CD14-positive monocyte (primary cell): ENCODE measurements at regions not wholly inside any gene's neighbourhood (a gene's known extent, or its start where the extent isn't known, plus 50 kb on each side); places are given as distances from the start of the nearest gene placed in this dataset.

Experiments used
- DNase-seq, 3 donors: peaks; one replicate each; pipeline ENCODE4 v3.0.0-alpha.2; 2011 to 2022
- H2AFZ ChIP-seq: 2 replicates; pipeline ENCODE4 v1.6.0; 2012; ENCODE audit warnings: mild to moderate bottlenecking, low read depth, low read length, inconsistent platforms; ENCODE audit not compliant: insufficient read depth, poor library complexity, severe bottlenecking
- H3K27ac ChIP-seq, 2 donors: 1 replicate in 1 of 2; 2 replicates in 1 of 2; pipeline ENCODE4 v1.5.1; 2012 to 2013; ENCODE audit warnings: low read length in 2 of 2, control low read depth in 1 of 2, inconsistent platforms in 1 of 2, low read depth in 1 of 2, mild to moderate bottlenecking in 1 of 2
- H3K27me3 ChIP-seq, 2 donors: one replicate each; pipeline versions ENCODE4 v1.6.0 to v1.6.1; 2011 to 2013; ENCODE audit warnings: low read length in 2 of 2; ENCODE audit not compliant: control insufficient read depth in 2 of 2, insufficient read depth in 2 of 2
- H3K36me3 ChIP-seq, 2 donors: replicated peaks in 1 of 2; 1 replicate in 1 of 2; 2 replicates in 1 of 2; pipeline versions ENCODE4 v1.5.1 to v1.6.1; 2012 to 2013; ENCODE audit warnings: low read length in 2 of 2, control low read depth in 1 of 2, inconsistent platforms in 1 of 2, mild to moderate bottlenecking in 1 of 2; ENCODE audit not compliant: insufficient read depth in 2 of 2, control insufficient read depth in 1 of 2
- H3K4me1 ChIP-seq, 2 donors: 1 replicate in 1 of 2; 2 replicates in 1 of 2; pipeline versions ENCODE4 v1.5.1 to v1.6.1; 2012 to 2013; ENCODE audit warnings: low read length in 2 of 2, control low read depth in 1 of 2, inconsistent platforms in 1 of 2, mild to moderate bottlenecking in 1 of 2, moderate library complexity in 1 of 2; ENCODE audit not compliant: insufficient read depth in 2 of 2, control insufficient read depth in 1 of 2
- H3K4me2 ChIP-seq: replicated peaks from 2 replicates; pipeline ENCODE3; 2012; ENCODE audit warnings: low read length, moderate library complexity, mild to moderate bottlenecking; ENCODE audit not compliant: poor library complexity, severe bottlenecking; ENCODE audit errors: extremely low read depth
- H3K4me3 ChIP-seq, 3 experiments: fragments of 200-600 bp in 1 of 3; sonication (generic) in 1 of 3; replicated peaks in 1 of 3; 1 replicate in 2 of 3; 2 replicates in 1 of 3; pipeline ENCODE4 v1.5.1; 2011 to 2013; ENCODE audit warnings: low read length in 3 of 3, mild to moderate bottlenecking in 3 of 3, control low read depth in 2 of 3, low read depth in 2 of 3, inconsistent platforms in 1 of 3, moderate library complexity in 1 of 3
- H3K79me2 ChIP-seq: 2 replicates; pipeline ENCODE4 v1.6.0; 2012; ENCODE audit warnings: mild to moderate bottlenecking, control low read depth, inconsistent platforms, low read length, moderate library complexity; ENCODE audit not compliant: insufficient read depth
- H3K9ac ChIP-seq: 2 replicates; pipeline ENCODE4 v1.6.0; 2017; ENCODE audit warnings: low read length, mild to moderate bottlenecking; ENCODE audit not compliant: insufficient read depth, poor library complexity, severe bottlenecking
- H3K9me3 ChIP-seq, 2 donors: replicated peaks in 1 of 2; 1 replicate in 1 of 2; 2 replicates in 1 of 2; pipeline versions ENCODE4 v1.5.1 to v1.6.1; 2012 to 2013; ENCODE audit warnings: low read length in 2 of 2, control low read depth in 1 of 2; ENCODE audit not compliant: control insufficient read depth in 1 of 2, insufficient read depth in 1 of 2
- H4K20me1 ChIP-seq: 2 replicates; pipeline ENCODE4 v1.6.0; 2012; ENCODE audit warnings: mild to moderate bottlenecking, low read length, control low read depth, moderate library complexity; ENCODE audit not compliant: insufficient read depth
- H3K27ac Mint-ChIP-seq, 7 donors: one replicate each; pipeline ENCODE4 v1.8.0; 2020; ENCODE audit warnings: mild to moderate bottlenecking in 7 of 7, mixed read lengths in 7 of 7, moderate library complexity in 6 of 7, inconsistent platforms in 2 of 7
- H3K27me3 Mint-ChIP-seq, 3 donors: one replicate each; pipeline ENCODE4 v1.8.0; 2021 to 2022; ENCODE audit warnings: low read depth in 3 of 3, mild to moderate bottlenecking in 3 of 3, mixed read lengths in 3 of 3, moderate library complexity in 3 of 3, inconsistent platforms in 1 of 3
- H3K36me3 Mint-ChIP-seq, 2 donors: one replicate each; pipeline ENCODE4 v1.8.0; 2020; ENCODE audit warnings: mixed read lengths in 2 of 2, inconsistent platforms in 1 of 2, mild to moderate bottlenecking in 1 of 2
- H3K4me1 Mint-ChIP-seq: one replicate; pipeline ENCODE4 v1.8.0; 2020; ENCODE audit warnings: mild to moderate bottlenecking, mixed read lengths
- H3K4me3 Mint-ChIP-seq, 2 donors: one replicate each; pipeline ENCODE4 v1.8.0; 2020; ENCODE audit warnings: mild to moderate bottlenecking in 2 of 2, mixed read lengths in 2 of 2, moderate library complexity in 1 of 2
- H3K9me3 Mint-ChIP-seq, 7 donors: one replicate each; pipeline ENCODE4 v1.8.0; 2020 to 2022; ENCODE audit warnings: mixed read lengths in 7 of 7, mild to moderate bottlenecking in 6 of 7, moderate library complexity in 6 of 7, inconsistent platforms in 2 of 7
- WGBS: methylation state at CpG from one replicate; pipeline ENCODE4 v1.1.5; 2013; ENCODE audit warnings: missing lambda C conversion rate; ENCODE audit not compliant: insufficient coverage; 5-methylcytosine and 5-hydroxymethylcytosine counted together
- intact Hi-C, 2 donors: fragments of 100-400 bp; cut with micrococcal nuclease; formaldehyde crosslinking; loops; one replicate each; pipeline versions ENCODE4 v1.15.0 to v1.15.1; 2023
- TF ChIP-seq, protein P1 (sequence below): fragments of 200-600 bp; IDR thresholded peaks from one replicate; pipeline ENCODE4 v1.8.0; 2022; ENCODE audit warnings: antibody characterized with exemption, mild to moderate bottlenecking

DNA sequence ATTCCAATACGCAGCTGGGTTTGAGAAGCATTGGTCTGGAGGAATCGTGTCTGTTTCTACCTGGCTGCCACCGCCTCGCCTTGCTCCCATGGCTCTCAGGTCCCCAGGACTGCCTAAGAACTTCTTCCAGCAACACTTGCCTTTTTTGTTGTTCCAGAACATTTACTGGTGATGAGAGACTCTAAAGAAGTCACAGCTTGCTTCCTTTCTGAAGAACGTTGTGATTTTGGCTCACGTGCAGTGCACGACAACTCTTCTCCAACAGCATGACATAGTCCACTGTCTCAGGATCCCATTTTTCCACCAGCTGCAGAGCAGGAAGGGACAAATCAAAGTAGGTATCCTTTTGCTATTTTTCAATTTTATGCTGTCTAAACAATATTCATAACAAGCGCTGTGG, 940.9 kb downstream of the SLC4A3 start:
- no peaks in the 10 kb centered on the region for H3K4me1 Mint-ChIP-seq

DNA sequence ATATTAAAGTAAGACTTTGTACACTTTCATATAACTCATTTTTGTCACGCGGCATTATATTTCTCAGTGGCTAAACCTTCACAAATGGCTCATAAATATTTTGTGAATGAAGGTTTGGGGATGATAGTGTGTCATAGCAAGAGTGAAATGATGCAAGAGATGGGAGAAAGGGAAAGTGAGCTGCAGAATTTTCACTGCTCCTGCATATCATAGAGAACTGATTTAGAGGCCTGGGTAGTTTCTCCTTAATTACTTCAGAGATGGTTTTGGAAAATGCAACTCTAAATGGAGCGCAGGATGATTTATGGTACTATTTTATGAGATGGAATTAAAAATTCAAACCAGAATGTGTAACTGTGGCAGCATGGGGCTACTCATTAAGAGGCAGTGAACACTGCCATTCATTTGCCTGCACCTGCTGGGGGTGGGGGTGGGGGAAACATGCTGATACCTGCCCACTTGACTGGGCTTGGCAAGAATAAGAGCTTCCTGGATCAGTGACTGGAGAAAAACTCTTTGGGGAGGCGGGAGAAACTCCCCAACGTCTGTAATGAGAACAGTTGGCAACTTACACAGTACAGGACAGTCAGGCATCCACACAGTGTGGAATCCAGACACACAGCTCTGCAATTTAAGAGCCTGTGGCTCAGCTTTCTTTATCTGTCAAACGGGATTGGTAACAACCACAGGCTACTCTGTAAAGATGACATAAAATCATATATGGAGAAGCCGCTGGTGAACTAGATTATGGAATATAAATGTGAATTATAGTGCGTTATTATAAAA, 941.9 kb downstream of the SLC4A3 start:
- Histone ChIP-seq H4K20me1 (no peaks in the 10 kb centered on the region), H3K4me3 (no peak overlapping the region), H3K36me3 (no peaks in the 10 kb centered on the region), H3K79me2 (no peaks in the 10 kb centered on the region), H3K4me1 (no peaks in the 10 kb centered on the region), H3K27me3 (no peaks in the 10 kb centered on the region), H3K4me2 (no peak overlapping the region), H3K9ac (no peak overlapping the region), H3K9me3 (peaks cover 0 to 4% of the 10 kb centered on the region in 2 donors), H2AFZ (no peak overlapping the region), H3K27ac (no peak overlapping the region)
- Mint-ChIP-seq H3K9me3 (peaks cover 0 to 5% (median 3%) of the 10 kb centered on the region in 7 donors), H3K36me3 (no peaks in the 10 kb centered on the region), H3K4me1 (no peaks in the 10 kb centered on the region), H3K27me3 (no peaks in the 10 kb centered on the region), H3K4me3 (no peak overlapping the region), H3K27ac (peak overlapping the region in 1 of 7 donors; percentile 46)
- WGBS = 88% methylated on average over 2 of the region's 8 CpGs
- DNase-seq = no peak
- TF ChIP-seq, protein P1, sequence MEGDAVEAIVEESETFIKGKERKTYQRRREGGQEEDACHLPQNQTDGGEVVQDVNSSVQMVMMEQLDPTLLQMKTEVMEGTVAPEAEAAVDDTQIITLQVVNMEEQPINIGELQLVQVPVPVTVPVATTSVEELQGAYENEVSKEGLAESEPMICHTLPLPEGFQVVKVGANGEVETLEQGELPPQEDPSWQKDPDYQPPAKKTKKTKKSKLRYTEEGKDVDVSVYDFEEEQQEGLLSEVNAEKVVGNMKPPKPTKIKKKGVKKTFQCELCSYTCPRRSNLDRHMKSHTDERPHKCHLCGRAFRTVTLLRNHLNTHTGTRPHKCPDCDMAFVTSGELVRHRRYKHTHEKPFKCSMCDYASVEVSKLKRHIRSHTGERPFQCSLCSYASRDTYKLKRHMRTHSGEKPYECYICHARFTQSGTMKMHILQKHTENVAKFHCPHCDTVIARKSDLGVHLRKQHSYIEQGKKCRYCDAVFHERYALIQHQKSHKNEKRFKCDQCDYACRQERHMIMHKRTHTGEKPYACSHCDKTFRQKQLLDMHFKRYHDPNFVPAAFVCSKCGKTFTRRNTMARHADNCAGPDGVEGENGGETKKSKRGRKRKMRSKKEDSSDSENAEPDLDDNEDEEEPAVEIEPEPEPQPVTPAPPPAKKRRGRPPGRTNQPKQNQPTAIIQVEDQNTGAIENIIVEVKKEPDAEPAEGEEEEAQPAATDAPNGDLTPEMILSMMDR = no peak
- intact Hi-C loops = no loop called here

More for the DNA sequence above, 940.9 kb downstream of the SLC4A3 start:
- no peaks in the 10 kb centered on the region for H3K27me3 Mint-ChIP-seq
- H3K4me3 Mint-ChIP-seq = no peak overlapping the region
- no peak overlapping the region for H2AFZ ChIP-seq
- H4K20me1 ChIP-seq = no peaks in the 10 kb centered on the region
- TF ChIP-seq, protein P1 = no peak
- no peaks in the 10 kb centered on the region for H3K36me3 ChIP-seq
- H3K27me3 ChIP-seq = no peaks in the 10 kb centered on the region
- no peak overlapping the region for H3K9ac ChIP-seq
- no peak overlapping the region for H3K27ac Mint-ChIP-seq
- no peak overlapping the region for H3K4me2 ChIP-seq
- peaks cover 0 to 5% (median 3%) of the 10 kb centered on the region in 7 donors for H3K9me3 Mint-ChIP-seq
- WGBS = 84% methylated on average over 3 of the region's 8 CpGs
- no peaks in the 10 kb centered on the region for H3K79me2 ChIP-seq
- H3K9me3 ChIP-seq = peaks cover 0 to 4% of the 10 kb centered on the region in 2 donors
- H3K27ac ChIP-seq = no peak overlapping the region
- no peaks in the 10 kb centered on the region for H3K36me3 Mint-ChIP-seq
- no peak for DNase-seq
- no peaks in the 10 kb centered on the region for H3K4me1 ChIP-seq
- intact Hi-C loops = no loop called here
- no peak overlapping the region for H3K4me3 ChIP-seq
